ENCODE measurements at regions not wholly inside any gene's neighbourhood (a gene's known extent, or its start where the extent isn't known, plus 50 kb on each side); places are given as distances from the start of the nearest gene placed in this dataset.

GRCh38 chr22:22093743-22094142 lies 111.2 kb upstream of the TOP3B start:
- DNase-seq (ENCODE audit: low spot score) = no peak

GRCh38 chr22:22092974-22093373 lies 110.4 kb upstream of the TOP3B start:
- no peak for DNase-seq (ENCODE audit: low spot score)

GRCh38 chr22:22092101-22092500 lies 109.5 kb upstream of the TOP3B start:
- no peak for DNase-seq (ENCODE audit: low spot score)

GRCh38 chr22:22091400-22091878 lies 108.9 kb upstream of the TOP3B start:
- no peak for DNase-seq (ENCODE audit: low spot score)

- no peak for DNase-seq (ENCODE audit: low spot score)
Measured at GRCh38 chr22:22090650-22091399, 108.2 kb upstream of the TOP3B start.

- DNase-seq (ENCODE audit: low spot score) = no peak
Measured at GRCh38 chr22:22089459-22090308, 107.1 kb upstream of the TOP3B start.

- DNase-seq (ENCODE audit: low spot score) = no peak
Measured at GRCh38 chr22:22088658-22089458, 106.3 kb upstream of the TOP3B start.

- no peak for DNase-seq (ENCODE audit: low spot score)
Measured at GRCh38 chr22:22087854-22088657, 105.5 kb upstream of the TOP3B start.

- DNase-seq (ENCODE audit: low spot score) = no peak
Measured at GRCh38 chr22:22086501-22087158, 104.0 kb upstream of the TOP3B start.

GRCh38 chr22:22085702-22086500 lies 103.3 kb upstream of the TOP3B start:
- DNase-seq (ENCODE audit: low spot score) = no peak

- DNase-seq (ENCODE audit: low spot score) = no peak
Measured at GRCh38 chr22:22084089-22084711, 101.6 kb upstream of the TOP3B start.

GRCh38 chr22:22082960-22083359 lies 100.4 kb upstream of the TOP3B start:
- no peak for DNase-seq (ENCODE audit: low spot score)

GRCh38 chr22:22082229-22082835 lies 99.7 kb upstream of the TOP3B start:
- no peak for DNase-seq (ENCODE audit: low spot score)

- no peak for DNase-seq (ENCODE audit: low spot score)
Measured at GRCh38 chr22:22080270-22080669, 97.7 kb upstream of the TOP3B start.

GRCh38 chr22:22079404-22080148 lies 97.0 kb upstream of the TOP3B start:
- no peak for DNase-seq (ENCODE audit: low spot score)

- no peak for DNase-seq (ENCODE audit: low spot score)
Measured at GRCh38 chr22:22078329-22078728, 95.7 kb upstream of the TOP3B start.

GRCh38 chr22:22076932-22077703 lies 94.5 kb upstream of the TOP3B start:
- no peak for DNase-seq (ENCODE audit: low spot score)

GRCh38 chr22:22076361-22076760 lies 93.8 kb upstream of the TOP3B start:
- no peak for DNase-seq (ENCODE audit: low spot score)
